Fibroblast of lung (primary cell): ENCODE measurements at regions not wholly inside any gene's neighbourhood (a gene's known extent, or its start where the extent isn't known, plus 50 kb on each side); places are given as distances from the start of the nearest gene placed in this dataset.

ENCODE experiments used
- DNase-seq, 2 donors: peaks; one replicate each; pipeline versions ENCODE4 v3.0.0 to v3.0.0-alpha.2; 2010; ENCODE audit warnings: low read depth in 2 of 2
- H2AFZ ChIP-seq: 2 replicates; pipeline ENCODE4 v1.5.1; 2012; ENCODE audit warnings: low read length, control low read depth, inconsistent platforms
- H3K27ac ChIP-seq: 2 replicates; pipeline ENCODE4 v1.5.1; 2011; ENCODE audit warnings: low read length, control low read depth; ENCODE audit not compliant: insufficient read depth
- H3K27me3 ChIP-seq: 2 replicates; pipeline ENCODE4 v1.5.1; 2011; ENCODE audit warnings: mild to moderate bottlenecking, low read length; ENCODE audit not compliant: control insufficient read depth, insufficient read depth
- H3K36me3 ChIP-seq: 2 replicates; pipeline ENCODE4 v1.5.1; 2011; ENCODE audit warnings: low read length; ENCODE audit not compliant: control insufficient read depth, insufficient read depth
- H3K4me1 ChIP-seq: 2 replicates; pipeline ENCODE4 v1.5.1; 2011; ENCODE audit warnings: low read length; ENCODE audit not compliant: control insufficient read depth, insufficient read depth; ENCODE audit errors: extremely low read depth
- H3K4me2 ChIP-seq: 2 replicates; pipeline ENCODE4 v1.5.1; 2011; ENCODE audit warnings: low read length, control low read depth; ENCODE audit not compliant: insufficient read depth; ENCODE audit errors: extremely low read depth
- H3K4me3 ChIP-seq, 4 experiments: fragments of 200-600 bp in 1 of 4; sonication (generic) in 1 of 4; replicated peaks in 1 of 4; 2 replicates each; pipeline ENCODE4 v1.5.1; 2011 to 2016; ENCODE audit warnings: low read length in 4 of 4, low read depth in 3 of 4, mild to moderate bottlenecking in 3 of 4, control low read depth in 2 of 4, inconsistent platforms in 1 of 4, mixed read lengths in 1 of 4; ENCODE audit not compliant: insufficient read depth in 1 of 4; ENCODE audit errors: control extremely low read depth in 1 of 4
- H3K79me2 ChIP-seq: 2 replicates; pipeline ENCODE4 v1.5.1; 2012; ENCODE audit warnings: mild to moderate bottlenecking, low read length, inconsistent platforms; ENCODE audit not compliant: control insufficient read depth, insufficient read depth
- H3K9ac ChIP-seq: 2 replicates; pipeline ENCODE4 v1.5.1; 2011; ENCODE audit warnings: mild to moderate bottlenecking, low read length, control low read depth; ENCODE audit not compliant: insufficient read depth
- H3K9me3 ChIP-seq: 2 replicates; pipeline ENCODE4 v1.5.1; 2012; ENCODE audit warnings: low read depth, low read length; ENCODE audit not compliant: control insufficient read depth, insufficient read depth
- H4K20me1 ChIP-seq: 2 replicates; pipeline ENCODE4 v1.5.1; 2011; ENCODE audit warnings: low read length; ENCODE audit not compliant: control insufficient read depth, insufficient read depth; ENCODE audit errors: extremely low read depth
- EZH2 ChIP-seq: IDR thresholded peaks from 2 replicates; pipeline ENCODE4 v1.5.1; 2012; ENCODE audit warnings: low read length, control low read depth, mild to moderate bottlenecking; ENCODE audit errors: missing control alignments
- TF ChIP-seq, protein P1 (sequence below), 2 donors: IDR thresholded peaks in 1 of 2; conservative IDR thresholded peaks in 1 of 2; 1 replicate in 1 of 2; 2 replicates in 1 of 2; pipeline ENCODE4 v1.5.1; 2011 to 2012; ENCODE audit warnings: low read length in 2 of 2, control low read depth in 1 of 2, inconsistent platforms in 1 of 2, low read depth in 1 of 2, mild to moderate bottlenecking in 1 of 2

DNA sequence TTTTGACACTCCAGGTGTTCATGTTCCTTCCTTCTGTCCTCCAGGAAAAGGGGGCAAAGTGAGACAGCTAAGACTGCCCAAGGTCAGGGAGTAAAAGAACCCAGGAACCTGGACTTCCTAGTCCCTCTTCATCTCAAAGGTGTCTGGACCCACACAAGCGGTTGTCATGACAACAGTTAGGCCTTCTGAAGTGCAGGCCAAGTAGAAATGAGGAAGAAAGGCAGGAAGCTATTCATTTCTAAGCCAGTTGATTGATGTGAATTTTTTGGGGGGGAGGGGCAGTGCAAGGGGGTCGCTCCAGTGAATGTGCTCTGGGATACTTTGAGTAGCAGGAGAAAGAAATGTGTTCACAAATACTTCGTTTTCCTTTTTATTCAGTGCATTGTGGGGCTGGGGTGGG lies 114.3 kb downstream of the NAV1 start:
- Histone ChIP-seq H3K9me3 (no peaks in the 10 kb centered on the region), H3K4me2 (peak overlapping the region; percentile 96), H2AFZ (no peak overlapping the region), H4K20me1 (peaks cover 10% of the 10 kb centered on the region), H3K36me3 (peaks cover 23% of the 10 kb centered on the region), H3K79me2 (peaks cover 97% of the 10 kb centered on the region), H3K4me3 (peak overlapping the region in 3 of 4 experiments; percentile 15 to 35 (median 29)), H3K4me1 (peaks cover 53% of the 10 kb centered on the region), H3K27me3 (no peaks in the 10 kb centered on the region), H3K27ac (peak overlapping the region; percentile 50), H3K9ac (no peak overlapping the region)
- no peak for DNase-seq
- TF ChIP-seq EZH2, result no peak

DNA sequence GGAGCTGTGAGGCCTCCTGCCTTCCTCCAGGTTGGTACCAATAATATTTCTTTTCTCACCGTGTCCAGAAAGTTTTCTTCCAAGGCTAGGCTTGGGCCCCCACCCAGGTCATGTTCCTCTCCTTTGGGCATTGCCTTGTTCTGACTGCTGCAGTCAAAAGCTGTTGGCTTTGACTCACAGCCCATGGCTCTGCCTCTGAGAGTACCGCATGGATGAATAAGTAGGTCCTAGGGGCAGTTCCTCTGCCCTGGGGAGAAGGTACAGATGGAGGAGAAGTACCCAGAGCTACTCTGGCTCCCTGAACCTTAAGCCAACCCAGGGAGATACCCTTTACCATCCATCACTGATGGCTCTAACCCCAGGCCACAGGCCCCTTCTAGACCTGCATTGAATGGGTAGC lies 115.0 kb downstream of the NAV1 start:
- Histone ChIP-seq H3K79me2 (peaks cover 99% of the 10 kb centered on the region), H2AFZ (no peak overlapping the region), H3K36me3 (peaks cover 23% of the 10 kb centered on the region), H3K4me2 (peak overlapping the region; percentile 96), H3K9ac (no peak overlapping the region), H3K27me3 (no peaks in the 10 kb centered on the region), H3K27ac (peak overlapping the region; percentile 50), H3K4me1 (peaks cover 53% of the 10 kb centered on the region), H3K9me3 (no peaks in the 10 kb centered on the region), H3K4me3 (peak overlapping the region in 1 of 4 experiments; percentile 3), H4K20me1 (peaks cover 11% of the 10 kb centered on the region)
- TF ChIP-seq EZH2, result no peak
- TF ChIP-seq, protein P1, sequence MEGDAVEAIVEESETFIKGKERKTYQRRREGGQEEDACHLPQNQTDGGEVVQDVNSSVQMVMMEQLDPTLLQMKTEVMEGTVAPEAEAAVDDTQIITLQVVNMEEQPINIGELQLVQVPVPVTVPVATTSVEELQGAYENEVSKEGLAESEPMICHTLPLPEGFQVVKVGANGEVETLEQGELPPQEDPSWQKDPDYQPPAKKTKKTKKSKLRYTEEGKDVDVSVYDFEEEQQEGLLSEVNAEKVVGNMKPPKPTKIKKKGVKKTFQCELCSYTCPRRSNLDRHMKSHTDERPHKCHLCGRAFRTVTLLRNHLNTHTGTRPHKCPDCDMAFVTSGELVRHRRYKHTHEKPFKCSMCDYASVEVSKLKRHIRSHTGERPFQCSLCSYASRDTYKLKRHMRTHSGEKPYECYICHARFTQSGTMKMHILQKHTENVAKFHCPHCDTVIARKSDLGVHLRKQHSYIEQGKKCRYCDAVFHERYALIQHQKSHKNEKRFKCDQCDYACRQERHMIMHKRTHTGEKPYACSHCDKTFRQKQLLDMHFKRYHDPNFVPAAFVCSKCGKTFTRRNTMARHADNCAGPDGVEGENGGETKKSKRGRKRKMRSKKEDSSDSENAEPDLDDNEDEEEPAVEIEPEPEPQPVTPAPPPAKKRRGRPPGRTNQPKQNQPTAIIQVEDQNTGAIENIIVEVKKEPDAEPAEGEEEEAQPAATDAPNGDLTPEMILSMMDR (conservative IDR thresholded peaks at IDR 0.05 in 1 of 2, IDR thresholded peaks at IDR 0.05 in 1 of 2; ENCODE audit: low read depth in 1 of 2, low read length in 2 of 2), result no peak
- DNase-seq, result no peak

DNA sequence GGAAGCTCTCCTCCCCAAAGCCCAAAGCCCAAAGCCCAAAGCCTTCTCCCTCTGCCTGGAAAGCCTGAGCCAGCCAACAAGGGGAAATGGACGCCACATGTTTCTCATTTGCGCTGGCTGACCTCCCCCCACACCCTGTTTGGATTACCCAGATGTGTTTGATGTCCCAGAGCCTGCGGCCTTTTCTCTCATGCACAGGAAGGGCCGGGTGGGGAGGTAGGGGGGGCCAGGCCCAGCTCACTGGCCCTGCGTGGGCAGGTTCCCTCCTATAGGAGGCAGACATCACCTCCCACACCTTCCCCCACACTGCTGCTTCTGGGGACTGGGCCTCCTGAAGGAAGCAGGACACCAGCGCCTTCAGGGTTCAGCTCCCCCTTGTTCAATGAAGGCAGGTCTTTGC lies 116.3 kb downstream of the NAV1 start:
- Histone ChIP-seq H3K27me3 (no peaks in the 10 kb centered on the region), H3K9me3 (no peaks in the 10 kb centered on the region), H3K79me2 (peaks cover 99% of the 10 kb centered on the region), H3K4me1 (peaks cover 53% of the 10 kb centered on the region), H3K9ac (peak overlapping the region; percentile 20), H3K36me3 (peaks cover 28% of the 10 kb centered on the region), H3K4me3 (peak overlapping the region in 3 of 4 experiments; percentile 13 to 31 (median 25)), H3K4me2 (peak overlapping the region; percentile 90), H4K20me1 (peaks cover 18% of the 10 kb centered on the region), H3K27ac (peak overlapping the region; percentile 78), H2AFZ (no peak overlapping the region)
- TF ChIP-seq EZH2, result no peak
- TF ChIP-seq, protein P1 (conservative IDR thresholded peaks at IDR 0.05 in 1 of 2, IDR thresholded peaks at IDR 0.05 in 1 of 2; ENCODE audit: low read depth in 1 of 2, low read length in 2 of 2), result peak in 1 of 2 donors; percentile 39
- DNase-seq, result peak; percentile 83 to 87
